NB4 (cell line): ENCODE measurements at regions not wholly inside any gene's neighbourhood (a gene's known extent, or its start where the extent isn't known, plus 50 kb on each side); places are given as distances from the start of the nearest gene placed in this dataset.

Experiments
- DNase-seq: peaks from one replicate; pipeline ENCODE4 v3.0.0; 2010; ENCODE audit warnings: low read depth
- H3K4me3 ChIP-seq: one replicate; pipeline ENCODE4 v1.5.1; 2011; ENCODE audit warnings: mild to moderate bottlenecking, low read depth, low read length, moderate library complexity
- MYC ChIP-seq: IDR thresholded peaks from 2 replicates; pipeline ENCODE4 v1.6.1; 2011; ENCODE audit warnings: low read depth, low read length
- POLR2A ChIP-seq: IDR thresholded peaks from 2 replicates; pipeline ENCODE4 v1.6.1; 2011; ENCODE audit warnings: mild to moderate bottlenecking; ENCODE audit not compliant: insufficient read length; ENCODE audit errors: extremely low read depth
- TF ChIP-seq, protein P1 (sequence below): IDR thresholded peaks from one replicate; pipeline ENCODE4 v1.5.1; 2012; ENCODE audit warnings: low read depth, low read length
- TF ChIP-seq, protein P2 (sequence below): IDR thresholded peaks from 2 replicates; pipeline ENCODE4 v1.6.1; 2011; ENCODE audit warnings: low read depth, low read length

DNA sequence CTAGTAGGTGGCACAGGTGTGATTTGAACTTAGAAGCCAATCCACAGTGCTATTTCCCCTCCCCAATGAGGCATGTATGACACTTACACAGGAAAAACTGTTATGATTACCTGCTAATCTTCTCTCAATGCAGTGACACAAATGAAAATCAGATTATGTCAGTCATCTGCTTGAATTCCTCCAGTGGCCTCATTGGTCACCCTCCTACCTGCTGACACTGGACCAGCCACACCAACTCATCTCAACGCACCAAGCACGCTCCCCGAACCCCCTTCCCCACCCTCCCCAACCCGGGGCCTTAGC, 82.2 kb upstream of the SEC11C start:
- no peak overlapping the region for H3K4me3 ChIP-seq
- DNase-seq: no peak
- TF ChIP-seq POLR2A: no peak
- no peak for TF ChIP-seq MYC
- TF ChIP-seq, protein P1, sequence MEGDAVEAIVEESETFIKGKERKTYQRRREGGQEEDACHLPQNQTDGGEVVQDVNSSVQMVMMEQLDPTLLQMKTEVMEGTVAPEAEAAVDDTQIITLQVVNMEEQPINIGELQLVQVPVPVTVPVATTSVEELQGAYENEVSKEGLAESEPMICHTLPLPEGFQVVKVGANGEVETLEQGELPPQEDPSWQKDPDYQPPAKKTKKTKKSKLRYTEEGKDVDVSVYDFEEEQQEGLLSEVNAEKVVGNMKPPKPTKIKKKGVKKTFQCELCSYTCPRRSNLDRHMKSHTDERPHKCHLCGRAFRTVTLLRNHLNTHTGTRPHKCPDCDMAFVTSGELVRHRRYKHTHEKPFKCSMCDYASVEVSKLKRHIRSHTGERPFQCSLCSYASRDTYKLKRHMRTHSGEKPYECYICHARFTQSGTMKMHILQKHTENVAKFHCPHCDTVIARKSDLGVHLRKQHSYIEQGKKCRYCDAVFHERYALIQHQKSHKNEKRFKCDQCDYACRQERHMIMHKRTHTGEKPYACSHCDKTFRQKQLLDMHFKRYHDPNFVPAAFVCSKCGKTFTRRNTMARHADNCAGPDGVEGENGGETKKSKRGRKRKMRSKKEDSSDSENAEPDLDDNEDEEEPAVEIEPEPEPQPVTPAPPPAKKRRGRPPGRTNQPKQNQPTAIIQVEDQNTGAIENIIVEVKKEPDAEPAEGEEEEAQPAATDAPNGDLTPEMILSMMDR: no peak
- TF ChIP-seq, protein P2, sequence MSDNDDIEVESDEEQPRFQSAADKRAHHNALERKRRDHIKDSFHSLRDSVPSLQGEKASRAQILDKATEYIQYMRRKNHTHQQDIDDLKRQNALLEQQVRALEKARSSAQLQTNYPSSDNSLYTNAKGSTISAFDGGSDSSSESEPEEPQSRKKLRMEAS: no peak

DNA sequence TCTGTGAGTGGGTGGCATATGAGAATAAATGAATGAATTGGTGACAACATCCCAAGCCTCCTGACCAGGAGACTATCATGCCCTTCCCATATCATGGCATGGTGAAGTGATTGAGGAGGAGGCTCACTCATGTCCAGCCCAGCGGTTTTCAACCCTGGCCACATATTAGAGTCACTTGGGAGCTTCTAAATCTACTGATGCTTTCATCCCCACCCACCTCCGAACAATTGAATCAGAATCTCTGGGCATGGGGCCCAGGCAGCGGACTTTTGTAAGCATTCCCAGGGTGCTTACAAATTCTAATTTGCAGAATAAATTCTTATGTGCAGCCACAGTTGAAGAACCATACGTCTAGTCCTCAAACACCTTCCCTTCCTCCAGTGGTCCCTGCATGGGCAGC, 81.7 kb upstream of the SEC11C start:
- DNase-seq: no peak
- no peak for TF ChIP-seq POLR2A
- TF ChIP-seq, protein P1: no peak
- TF ChIP-seq, protein P2: no peak
- no peak for TF ChIP-seq MYC
- no peak overlapping the region for H3K4me3 ChIP-seq

DNA sequence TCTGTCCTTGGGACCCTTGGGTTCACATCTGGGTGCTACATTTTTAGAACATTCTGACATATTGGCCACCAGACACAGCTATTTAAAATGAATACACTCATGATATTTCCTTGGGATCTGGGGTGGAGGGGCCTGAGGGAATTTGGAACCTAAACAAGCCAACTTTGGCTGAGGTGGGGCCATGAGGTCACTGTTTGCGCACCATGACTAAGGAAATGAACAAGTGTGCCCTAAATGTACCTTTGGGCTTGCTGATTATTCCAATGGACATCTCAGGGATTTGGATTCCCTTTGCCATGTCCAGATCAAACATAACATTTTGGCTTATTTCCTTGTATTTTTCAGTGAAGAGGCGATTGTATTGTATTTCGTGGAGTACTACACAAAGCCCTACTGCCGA, 80.5 kb upstream of the SEC11C start:
- no peak overlapping the region for H3K4me3 ChIP-seq
- TF ChIP-seq, protein P2: no peak
- TF ChIP-seq MYC: no peak
- TF ChIP-seq POLR2A: no peak
- TF ChIP-seq, protein P1: no peak
- no peak for DNase-seq

DNA sequence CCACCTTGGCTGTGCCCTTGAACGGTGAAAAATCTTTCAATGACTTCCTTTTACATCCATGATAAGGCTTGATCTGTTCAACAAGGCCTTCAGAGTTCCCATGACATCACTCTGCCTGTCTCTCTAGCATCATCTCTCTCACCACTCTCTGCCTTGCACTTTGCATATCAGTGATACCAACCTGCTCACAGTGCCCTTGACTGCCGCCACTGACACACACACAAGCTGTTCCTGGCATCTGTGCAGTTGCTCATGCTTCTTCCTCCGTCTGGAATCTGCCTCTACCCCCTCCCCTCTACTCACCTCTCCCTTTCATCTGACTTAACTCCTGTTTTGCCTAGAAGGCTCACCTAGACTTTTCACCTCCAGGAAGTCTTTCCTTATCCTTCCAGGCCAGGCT, 79.1 kb upstream of the SEC11C start:
- H3K4me3 ChIP-seq: no peak overlapping the region
- DNase-seq: no peak
- TF ChIP-seq POLR2A: no peak
- TF ChIP-seq, protein P2: no peak
- TF ChIP-seq MYC: no peak
- TF ChIP-seq, protein P1: no peak

DNA sequence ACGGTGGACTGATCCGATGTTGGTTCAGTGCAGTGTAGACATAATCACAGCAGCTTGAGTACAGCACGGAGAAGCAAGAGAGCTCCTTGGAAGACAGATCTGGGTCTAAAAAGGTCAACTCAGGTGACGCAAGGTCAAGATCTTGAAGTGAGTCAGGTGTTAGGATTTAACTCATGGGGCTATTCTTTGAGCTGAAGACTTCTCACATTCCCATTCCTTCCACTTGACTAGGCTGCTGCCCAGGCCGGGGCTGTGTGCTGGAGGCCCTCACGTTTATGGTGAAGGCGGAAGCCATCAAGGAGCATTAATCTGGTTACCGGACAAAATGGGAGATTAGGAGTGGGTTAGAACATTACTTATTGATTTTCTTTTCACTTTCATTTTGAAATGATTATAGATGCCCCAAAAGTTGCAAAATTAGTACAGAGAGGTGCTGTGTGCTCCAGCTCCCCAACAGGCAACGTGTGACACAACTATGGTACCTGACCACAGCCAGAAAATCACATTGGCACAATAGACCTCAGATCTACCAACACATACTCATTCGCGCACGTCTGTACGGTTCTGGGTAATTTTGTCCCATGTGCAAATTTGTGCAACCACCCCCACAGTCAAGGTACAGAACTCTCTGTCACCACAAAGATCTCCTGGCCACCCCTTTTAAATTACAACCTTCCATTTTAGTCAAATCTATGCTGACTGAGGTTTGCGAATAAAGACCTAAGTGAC, 77.6 kb upstream of the SEC11C start:
- H3K4me3 ChIP-seq: no peak overlapping the region
- no peak for DNase-seq
- TF ChIP-seq, protein P2: no peak
- TF ChIP-seq, protein P1: no peak
- no peak for TF ChIP-seq MYC
- no peak for TF ChIP-seq POLR2A

DNA sequence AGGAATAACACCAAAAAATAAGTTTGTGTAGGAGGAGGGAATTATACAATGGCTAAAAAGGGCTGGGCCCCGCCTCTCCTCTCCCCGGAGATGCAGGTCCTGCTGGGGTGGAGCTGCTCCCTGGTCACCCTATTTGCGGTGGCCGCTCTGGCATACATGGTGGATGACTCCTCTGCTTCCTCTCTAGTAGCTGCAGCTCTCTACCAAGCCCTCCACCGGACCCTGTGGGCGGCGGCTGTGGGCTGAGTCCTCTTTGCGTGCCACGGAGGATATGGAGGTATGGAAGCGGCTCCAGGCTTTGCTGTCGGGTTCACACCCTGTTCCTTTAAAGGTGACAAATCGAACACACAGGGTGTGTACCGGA, 77.1 kb upstream of the SEC11C start:
- no peak for DNase-seq
- H3K4me3 ChIP-seq: no peak overlapping the region
- no peak for TF ChIP-seq MYC
- TF ChIP-seq POLR2A: no peak
- TF ChIP-seq, protein P1: no peak
- TF ChIP-seq, protein P2: no peak
